Gastrocnemius medialis (tissue), 4 donors: ENCODE measurements at regions not wholly inside any gene's neighbourhood (a gene's known extent, or its start where the extent isn't known, plus 50 kb on each side); places are given as distances from the start of the nearest gene placed in this dataset.

ENCODE experiments used
- POLR2A ChIP-seq, 2 donors: fragments of 450-650 bp; IDR thresholded peaks; one replicate each; pipeline ENCODE4 v1.6.1; 2017; ENCODE audit warnings: antibody characterized with exemption in 2 of 2, mild to moderate bottlenecking in 2 of 2, moderate library complexity in 2 of 2
- TF ChIP-seq, protein P1 (sequence below), 5 experiments: fragments of 450-650 bp in 3 of 5; fragments of 200-600 bp in 2 of 5; sonication (generic) in 2 of 5; IDR thresholded peaks in 4 of 5; conservative IDR thresholded peaks in 1 of 5; 1 replicate in 4 of 5; 2 replicates in 1 of 5; pipeline ENCODE4 v1.5.1; 2016 to 2019; ENCODE audit warnings: antibody characterized with exemption in 5 of 5, mild to moderate bottlenecking in 3 of 5, moderate library complexity in 3 of 5

DNA sequence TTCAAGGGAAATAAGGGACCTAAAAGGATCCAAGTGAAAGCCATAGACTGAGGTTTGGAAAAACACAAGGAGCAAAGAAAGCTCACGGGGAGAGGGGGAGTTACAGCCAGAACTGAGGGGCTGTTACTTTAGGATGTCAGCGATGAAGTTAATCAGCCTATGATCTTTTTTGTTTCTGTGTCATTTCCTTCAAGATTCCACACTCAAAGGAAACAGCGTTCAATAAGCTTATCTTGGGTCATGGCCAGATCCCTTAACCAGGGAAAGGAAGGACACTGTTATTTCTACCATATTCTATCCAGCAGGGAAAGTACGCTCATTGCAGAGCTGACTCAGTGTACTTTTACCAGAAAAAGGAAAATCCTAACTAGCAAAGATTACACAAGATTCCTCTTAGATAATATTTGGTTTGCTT is 132.8 kb downstream of the PFDN4 start:
- TF ChIP-seq, protein P1, sequence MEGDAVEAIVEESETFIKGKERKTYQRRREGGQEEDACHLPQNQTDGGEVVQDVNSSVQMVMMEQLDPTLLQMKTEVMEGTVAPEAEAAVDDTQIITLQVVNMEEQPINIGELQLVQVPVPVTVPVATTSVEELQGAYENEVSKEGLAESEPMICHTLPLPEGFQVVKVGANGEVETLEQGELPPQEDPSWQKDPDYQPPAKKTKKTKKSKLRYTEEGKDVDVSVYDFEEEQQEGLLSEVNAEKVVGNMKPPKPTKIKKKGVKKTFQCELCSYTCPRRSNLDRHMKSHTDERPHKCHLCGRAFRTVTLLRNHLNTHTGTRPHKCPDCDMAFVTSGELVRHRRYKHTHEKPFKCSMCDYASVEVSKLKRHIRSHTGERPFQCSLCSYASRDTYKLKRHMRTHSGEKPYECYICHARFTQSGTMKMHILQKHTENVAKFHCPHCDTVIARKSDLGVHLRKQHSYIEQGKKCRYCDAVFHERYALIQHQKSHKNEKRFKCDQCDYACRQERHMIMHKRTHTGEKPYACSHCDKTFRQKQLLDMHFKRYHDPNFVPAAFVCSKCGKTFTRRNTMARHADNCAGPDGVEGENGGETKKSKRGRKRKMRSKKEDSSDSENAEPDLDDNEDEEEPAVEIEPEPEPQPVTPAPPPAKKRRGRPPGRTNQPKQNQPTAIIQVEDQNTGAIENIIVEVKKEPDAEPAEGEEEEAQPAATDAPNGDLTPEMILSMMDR (IDR thresholded peaks at IDR 0.05 in 4 of 5, conservative IDR thresholded peaks at IDR 0.05 in 1 of 5): no peak
- TF ChIP-seq POLR2A (IDR thresholded peaks at IDR 0.05): no peak
